HL-60 (cell line): ENCODE measurements at regions not wholly inside any gene's neighbourhood (a gene's known extent, or its start where the extent isn't known, plus 50 kb on each side); places are given as distances from the start of the nearest gene placed in this dataset.

ENCODE experiments used
- CTCF ChIP-seq: IDR thresholded peaks from one replicate; pipeline ENCODE4 v1.5.1; 2011; ENCODE audit warnings: low read length, control low read depth, inconsistent platforms; ENCODE audit not compliant: insufficient read depth
- POLR2AphosphoS5 ChIP-seq: IDR thresholded peaks from 2 replicates; pipeline ENCODE4 v1.6.1; 2012; ENCODE audit warnings: low read depth
- REST ChIP-seq: IDR thresholded peaks from 2 replicates; pipeline ENCODE4 v1.6.1; 2012; ENCODE audit warnings: low read depth; ENCODE audit not compliant: insufficient replicate concordance

- TF ChIP-seq CTCF (no peak), POLR2AphosphoS5 (no peak), REST (no peak)
These were observed 124.7 kb downstream of the PAPOLA start for GRCh38 chr14:96626916-96627315.
